HG03139 (cell line): ENCODE measurements at regions not wholly inside any gene's neighbourhood (a gene's known extent, or its start where the extent isn't known, plus 50 kb on each side); places are given as distances from the start of the nearest gene placed in this dataset.
"Not testable (repeated sequence)": the region's sequence is repeated elsewhere in the genome, so short reads cannot be mapped to it uniquely, and the experiment has no call there.

ENCODE experiments used
- ATAC-seq: cut with Tn5 transposase; IDR thresholded peaks from one replicate; pipeline ENCODE4 v1.9.1; 2021; ENCODE audit not compliant: unreplicated experiment

DNA sequence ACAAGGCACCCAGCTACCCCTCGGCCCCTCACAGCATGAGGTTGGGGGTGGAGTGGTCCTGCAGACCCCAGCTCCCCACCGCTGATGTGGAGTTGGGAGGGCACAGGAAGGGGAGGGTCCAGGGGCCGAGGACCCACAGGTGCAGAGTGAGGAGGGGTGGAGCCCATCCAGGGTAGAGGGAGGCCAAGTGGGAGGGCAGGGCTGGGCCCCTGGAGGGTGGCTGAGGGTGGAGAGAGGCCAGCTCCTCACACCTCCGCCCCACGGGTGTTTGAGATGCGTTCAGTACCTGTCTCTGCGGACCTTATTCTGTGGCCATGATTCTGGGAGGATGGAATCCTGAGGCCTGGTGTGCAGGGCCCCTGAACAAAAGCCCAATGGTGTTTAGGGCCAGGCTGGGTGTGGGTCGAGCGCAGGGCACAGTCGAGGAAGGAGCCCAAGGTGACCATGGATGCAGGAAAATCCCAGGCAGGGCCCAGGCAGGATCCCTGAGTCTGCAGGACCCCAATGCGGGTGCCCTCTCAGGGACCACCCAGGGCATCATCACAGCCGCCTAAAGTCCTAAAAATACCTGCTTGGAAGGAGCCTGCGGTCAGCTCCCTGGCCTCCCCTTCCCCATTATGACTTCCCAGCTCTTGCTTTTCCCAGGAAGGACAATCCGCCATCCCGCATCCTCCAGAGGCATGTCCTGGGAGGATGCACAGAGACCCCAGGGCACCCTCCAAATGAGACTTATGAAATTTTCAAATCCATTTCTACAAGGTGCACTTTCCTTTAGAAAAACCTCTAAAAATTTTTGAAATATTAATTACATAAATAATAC lies 377.1 kb upstream of the SFSWAP start:
- no peak for ATAC-seq

DNA sequence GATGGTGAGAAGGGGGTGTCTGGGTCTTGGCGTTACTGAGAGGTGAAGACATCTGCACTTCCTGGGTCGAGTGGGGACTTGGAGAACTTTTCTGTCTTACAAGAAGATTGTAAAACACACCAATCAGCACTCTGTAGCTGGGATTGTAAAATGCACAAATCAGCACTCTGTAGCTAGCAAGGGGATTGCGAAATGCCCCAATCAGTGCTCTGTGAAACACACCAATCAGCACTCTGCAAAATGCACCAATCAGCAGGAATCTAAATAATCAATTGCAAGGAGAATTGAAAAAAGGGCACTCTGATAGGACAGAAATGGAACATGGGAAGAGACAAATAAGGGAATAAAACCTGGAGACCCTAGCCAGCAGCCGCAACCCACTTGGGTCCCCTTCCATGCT lies 376.1 kb upstream of the SFSWAP start:
- no peak for ATAC-seq

DNA sequence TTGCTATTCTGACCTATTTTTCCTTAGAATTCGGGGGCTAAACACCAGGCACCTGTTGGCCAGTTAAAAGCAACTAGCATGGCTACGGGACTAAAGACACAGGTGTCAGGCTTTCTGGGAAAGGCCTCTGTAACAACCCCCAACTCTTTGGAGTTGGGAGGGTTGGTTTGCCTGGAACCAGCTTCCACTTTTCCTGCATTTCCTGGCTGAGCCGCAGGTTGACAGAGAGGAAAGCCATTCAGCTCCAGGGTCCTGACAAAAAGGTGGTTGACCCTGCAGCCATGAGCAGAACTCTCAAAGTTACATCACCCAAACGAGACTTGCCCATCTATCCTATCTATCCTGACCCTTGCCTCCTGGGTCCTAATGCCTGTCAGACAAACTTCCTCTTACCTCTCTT lies 375.4 kb upstream of the SFSWAP start:
- no peak for ATAC-seq

DNA sequence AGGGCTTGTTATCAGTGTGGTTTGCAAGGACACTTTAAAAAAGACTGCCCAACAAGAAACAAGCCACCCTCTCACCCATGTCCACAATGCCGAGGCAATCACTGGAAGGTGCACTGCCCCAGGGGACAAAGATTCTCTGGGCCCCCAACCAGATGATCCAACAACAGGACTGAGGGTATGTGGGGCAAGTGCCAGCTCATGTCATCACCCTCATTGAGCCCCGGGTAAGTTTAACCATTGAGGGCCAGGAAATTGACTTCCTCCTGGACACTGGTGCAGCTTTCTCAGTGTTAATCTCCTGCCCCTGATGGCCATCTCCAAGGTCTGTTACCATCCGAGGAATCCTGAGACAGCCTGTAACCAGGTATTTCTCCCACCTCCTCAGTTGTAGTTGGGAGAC lies 373.0 kb upstream of the SFSWAP start:
- ATAC-seq: not testable (repeated sequence)

DNA sequence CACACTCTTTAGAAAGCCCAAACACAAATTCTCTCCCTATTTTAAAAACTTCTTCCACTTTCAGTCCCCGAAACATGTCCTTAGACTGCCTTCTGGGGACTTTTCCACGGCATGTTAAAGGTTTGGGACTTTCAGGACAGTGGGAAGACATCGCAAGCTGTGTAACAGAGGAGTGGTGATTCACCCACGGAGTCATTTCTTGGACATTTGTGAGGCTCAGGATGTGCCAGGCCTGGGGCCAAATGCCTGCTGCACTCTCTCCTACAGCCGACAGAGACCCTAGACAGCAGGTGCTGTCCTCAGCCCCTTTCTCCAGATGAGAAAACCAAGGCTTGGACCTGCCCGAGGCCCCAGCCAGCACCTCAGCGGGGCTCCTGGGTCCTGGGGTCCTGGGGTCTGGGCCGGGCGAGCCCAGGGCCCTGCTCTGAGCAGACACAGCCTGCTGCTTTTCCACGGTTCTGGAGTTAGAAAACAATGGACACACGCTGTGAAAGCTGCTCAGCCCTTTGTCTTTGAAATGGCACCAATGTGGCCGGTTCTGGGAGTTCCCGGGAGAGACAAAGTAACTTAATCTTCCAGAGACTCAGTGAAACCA lies 370.2 kb upstream of the SFSWAP start:
- ATAC-seq: no peak

DNA sequence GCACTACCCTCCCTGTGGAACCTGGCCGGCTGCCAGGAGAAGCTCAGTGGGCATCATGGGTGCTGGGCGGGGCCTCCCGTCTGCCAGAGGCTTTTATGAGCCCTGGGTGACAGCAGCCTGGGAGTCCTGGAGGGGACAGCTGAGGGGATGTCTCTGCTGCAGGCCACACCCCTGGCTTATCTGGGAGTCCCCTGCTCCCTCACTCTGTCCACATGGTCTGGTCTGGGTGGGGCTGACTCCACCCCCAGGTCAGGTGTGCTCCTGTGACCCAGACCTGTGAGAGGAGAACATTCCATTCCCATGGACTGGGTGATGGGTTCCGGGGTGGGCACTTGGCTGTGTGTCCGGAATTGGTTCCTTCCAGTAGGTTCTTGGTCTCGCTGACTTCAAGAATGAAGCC lies 369.3 kb upstream of the SFSWAP start:
- not testable (repeated sequence) for ATAC-seq

DNA sequence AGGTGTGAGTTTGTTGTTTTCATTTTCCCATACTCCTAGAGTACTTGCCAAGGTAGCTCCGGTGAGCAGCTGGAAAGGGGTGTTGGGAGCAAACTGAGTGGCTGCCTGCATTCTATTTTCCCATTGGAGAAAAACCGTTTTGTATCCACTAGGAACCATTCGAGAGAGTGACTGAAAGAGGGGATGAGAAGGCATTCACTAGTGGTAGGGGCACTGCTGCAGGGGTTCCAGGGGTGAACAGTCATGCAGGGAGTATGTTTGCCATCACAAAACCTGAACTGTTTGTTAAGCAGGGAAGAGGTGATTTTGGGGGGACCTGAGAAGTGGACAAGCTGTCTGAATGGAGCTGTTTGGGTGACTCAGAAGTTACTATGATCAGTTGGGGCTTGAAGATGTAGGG lies 367.5 kb upstream of the SFSWAP start:
- ATAC-seq: not testable (repeated sequence)

DNA sequence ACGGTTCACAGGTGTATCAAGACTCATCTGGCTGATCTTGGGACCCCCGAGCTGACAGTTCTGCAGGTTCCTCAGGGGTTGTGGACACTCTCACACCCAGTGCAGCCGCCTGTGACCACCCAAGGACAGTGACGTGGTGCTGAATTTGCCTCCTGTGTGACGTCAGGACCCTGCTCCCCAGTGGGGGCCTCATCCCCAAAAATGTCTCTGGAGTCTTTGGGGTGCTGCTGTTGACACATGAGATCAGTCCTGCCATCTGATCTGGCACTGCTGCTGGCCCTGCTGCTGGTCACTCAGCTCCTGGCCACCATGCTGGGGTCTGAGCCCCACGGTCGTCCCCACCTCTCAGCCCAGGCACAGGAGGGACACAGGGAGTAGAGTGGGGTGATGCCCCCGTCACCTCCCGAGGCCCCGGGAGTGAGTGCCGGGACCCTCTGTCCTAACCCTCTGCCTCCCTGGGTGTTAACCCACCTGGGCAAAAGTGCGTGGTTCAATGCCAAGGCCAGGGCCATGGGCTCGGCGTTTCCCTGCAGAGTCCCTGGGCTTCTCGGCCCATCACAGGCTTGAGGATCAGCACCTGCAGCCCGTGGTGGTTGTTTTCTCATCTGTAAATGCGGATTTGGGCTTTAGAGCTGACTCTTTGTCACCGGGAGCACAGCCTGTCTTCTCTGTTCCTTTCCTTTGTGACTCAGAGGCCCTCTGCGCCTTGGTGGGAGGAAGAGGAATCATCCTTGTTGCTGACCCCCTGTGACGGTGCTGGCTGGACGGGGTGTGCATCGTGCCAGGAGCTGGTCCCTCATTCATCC lies 366.0 kb upstream of the SFSWAP start:
- not testable (repeated sequence) for ATAC-seq

DNA sequence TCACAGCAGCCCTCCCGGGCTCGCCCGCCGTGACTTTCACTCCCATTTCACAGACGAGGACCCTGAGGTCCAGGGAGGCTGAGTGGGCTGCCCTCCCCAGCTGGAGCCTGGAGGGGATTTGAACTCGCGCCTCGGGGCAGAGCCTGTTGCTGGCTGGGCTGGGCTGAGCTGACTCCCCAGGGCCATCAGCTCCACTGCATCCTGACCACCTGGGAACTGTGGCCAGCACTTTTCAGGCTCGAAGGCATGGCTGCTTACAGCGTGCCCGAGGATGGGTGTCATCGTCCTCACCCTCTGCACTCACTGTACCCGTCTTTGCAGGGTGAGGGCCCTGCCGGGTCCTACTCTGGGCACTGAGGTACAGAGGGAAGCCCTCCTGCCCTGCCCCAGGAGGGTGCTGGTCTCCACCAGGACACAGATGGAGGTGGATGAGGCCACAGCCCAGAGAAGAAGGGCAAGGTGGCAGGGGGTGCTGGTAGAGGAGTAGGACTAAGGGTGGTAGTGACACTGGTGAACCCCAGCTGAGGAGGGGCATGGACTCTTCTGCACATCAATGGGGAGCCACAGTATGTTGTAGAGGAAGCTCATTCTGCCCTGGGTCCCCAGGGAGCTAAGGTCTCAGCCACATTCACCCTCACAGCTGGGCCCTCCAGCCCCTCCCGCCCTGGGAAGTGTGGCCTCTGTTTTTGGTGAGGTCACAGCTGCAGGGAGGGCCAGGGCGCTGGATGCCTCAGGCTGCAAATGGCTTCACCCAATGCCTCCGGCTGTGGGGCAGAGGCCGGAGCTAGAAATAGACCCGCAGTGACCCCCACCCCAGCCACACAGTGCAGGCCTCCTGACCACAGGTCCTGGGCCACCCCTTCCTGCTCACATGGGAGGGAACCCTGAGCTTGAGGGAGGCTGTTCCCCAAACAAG lies 365.1 kb upstream of the SFSWAP start:
- no peak for ATAC-seq

DNA sequence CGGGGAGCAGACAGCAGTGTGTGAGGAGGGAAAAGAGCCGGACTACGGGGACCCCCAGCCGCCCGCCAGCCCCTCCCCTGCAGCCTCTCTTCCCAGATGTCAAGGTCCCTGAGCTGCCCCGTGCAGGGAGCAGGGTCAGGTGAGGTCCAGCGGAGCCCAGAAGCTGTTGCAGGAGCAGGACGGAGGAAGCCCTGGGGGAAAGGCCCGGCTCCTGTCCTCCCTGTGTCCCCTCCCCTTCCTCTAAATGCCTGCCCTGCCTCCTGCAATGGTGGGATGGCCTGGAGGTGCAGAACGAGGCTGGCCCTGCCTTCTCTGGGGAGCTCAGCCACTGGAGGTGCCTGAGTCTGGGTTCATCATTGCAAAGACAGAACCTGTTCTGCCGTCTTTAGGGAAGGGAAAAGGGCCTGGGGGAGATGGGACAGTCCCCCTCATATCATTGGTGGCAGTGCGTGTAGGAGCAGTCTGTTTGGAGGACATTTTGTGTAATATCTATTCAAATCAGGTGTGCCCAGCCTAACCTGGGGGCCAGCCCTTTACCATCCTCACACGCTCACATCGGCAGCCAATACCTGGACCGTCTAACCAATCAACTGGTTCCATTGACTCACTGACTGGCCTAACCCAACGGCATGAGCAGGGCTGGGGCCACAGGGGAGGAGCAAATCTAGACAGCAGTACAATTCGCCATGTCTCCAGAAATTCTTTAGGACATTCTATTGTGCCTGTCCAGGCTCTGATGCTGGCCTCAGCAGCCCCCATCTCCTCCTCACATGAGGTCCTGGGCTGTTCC lies 364.1 kb upstream of the SFSWAP start:
- no peak for ATAC-seq

DNA sequence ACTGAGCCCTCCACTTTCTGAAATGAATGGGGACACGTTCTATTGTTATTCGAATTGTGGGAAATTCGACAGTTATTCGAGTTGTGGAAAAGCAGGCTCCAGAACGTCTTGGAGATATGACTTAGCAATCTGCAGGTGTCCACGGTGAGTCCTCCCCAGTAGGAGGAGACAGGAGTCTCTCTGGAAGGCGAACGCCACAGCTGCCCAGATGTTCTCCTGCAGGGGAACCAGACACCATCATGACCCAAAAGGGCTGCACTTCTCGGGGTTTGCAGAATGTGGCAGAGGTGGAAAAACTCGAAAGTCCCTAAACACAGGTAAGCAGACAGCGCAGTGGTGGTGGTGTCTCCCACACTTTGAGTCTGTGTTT lies 363.6 kb upstream of the SFSWAP start:
- no peak for ATAC-seq

DNA sequence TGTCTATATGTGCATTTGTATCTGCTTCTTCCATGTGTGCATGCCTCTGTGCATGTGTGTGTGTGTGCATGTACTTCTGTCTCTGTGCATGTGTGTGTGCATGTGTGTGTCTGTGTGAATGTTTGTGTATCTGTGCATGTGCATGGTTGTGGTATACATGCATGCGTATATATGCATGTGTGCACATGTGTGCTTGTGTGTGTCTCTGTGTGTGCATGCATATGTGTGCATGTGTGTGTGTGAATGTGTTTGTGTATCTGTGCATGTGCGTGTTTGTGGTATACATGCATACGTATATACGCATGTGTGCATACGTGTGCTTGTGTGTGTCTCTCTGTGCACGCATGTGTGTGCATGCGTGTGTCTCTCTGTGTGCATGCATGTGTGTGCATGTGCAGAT lies 363.2 kb upstream of the SFSWAP start:
- no peak for ATAC-seq

DNA sequence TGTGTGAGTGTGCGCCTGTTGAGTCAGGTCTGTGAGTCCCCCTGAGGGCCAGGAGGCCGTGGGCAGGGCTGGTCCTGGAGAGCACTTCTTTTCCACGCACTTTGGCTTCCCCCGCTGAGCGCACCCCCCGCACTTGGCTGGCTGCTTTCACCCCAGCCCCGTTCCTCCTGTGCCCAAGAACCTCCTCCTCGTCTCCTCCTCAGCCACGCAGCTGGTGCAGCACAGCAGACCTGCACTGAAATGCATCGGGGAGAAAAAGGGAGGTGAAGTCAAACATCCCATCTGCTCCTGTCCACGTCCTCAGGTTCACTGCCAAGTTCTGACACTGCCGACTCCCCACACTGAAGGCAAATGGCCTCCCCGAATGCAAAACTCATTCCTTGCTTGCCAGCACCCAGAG lies 362.7 kb upstream of the SFSWAP start:
- no peak for ATAC-seq

DNA sequence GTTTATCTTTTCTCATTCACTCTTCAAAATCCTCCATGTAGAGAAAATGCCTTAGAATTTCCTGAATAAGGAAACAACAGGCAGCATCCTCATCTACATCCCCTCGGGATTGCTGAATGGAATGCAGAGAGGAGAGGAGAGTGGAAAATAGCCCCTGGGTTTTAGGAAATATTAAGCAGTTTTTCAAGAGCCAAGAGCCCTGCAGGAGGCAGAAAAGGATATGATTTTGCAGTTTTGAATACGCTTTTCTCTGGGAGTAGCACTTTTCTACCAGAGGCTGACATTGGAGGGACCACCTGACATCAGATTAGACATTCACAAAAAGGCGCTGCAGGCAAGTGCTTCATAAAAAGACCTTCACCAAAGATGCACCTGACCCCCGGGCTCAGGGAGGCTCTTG lies 362.2 kb upstream of the SFSWAP start:
- no peak for ATAC-seq

DNA sequence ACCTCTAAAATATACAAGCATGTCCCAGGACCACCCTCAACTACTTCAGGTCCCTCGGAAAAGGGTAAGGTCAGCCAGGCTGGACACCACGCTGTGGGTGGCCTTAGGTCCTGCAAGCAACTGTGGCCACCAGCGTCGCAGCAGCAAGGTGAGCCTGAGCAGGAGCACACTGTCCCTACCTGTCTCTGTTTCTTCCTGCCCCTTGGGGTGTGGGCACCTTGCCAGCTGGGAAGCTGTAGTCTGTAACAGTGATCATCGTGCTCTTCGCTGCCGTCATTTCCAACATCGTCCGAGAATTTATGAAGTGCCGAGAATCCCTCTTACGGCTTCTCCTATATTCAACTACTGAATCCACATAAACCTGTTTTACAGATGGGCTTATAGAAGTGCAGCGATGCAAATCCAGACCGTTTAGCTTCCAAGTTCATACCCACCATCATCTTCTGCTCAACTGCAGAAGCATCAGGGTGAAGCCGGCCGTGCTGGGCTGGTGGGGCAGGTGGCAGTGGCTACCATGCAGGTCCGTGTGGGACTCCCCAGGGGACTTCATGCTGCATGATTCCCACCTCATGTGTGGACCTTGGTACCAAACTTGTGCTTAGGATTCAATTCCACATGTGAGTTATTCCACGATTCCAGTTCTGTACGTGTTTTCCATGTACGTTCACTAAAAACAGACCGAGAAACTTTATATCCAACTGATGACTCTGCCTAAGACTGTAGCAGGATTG lies 361.3 kb upstream of the SFSWAP start:
- no peak for ATAC-seq

DNA sequence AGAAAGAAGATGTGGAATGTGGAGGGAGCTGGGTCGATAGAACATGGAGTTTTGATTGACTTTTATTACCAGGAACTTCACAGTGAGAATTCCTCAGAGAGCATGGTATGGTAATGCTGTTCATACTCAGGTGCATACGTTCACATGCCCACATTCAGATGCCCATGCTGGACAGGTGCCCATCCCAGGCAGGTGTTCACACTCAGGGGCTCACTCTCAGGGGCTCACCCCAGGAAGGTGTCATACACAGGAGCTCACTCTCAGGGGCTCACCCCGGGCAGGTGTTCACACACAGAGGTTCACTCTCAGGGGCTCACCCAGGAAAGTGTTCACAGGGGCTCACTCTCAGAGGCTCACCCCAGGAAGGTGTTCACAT lies 360.0 kb upstream of the SFSWAP start:
- ATAC-seq: no peak

DNA sequence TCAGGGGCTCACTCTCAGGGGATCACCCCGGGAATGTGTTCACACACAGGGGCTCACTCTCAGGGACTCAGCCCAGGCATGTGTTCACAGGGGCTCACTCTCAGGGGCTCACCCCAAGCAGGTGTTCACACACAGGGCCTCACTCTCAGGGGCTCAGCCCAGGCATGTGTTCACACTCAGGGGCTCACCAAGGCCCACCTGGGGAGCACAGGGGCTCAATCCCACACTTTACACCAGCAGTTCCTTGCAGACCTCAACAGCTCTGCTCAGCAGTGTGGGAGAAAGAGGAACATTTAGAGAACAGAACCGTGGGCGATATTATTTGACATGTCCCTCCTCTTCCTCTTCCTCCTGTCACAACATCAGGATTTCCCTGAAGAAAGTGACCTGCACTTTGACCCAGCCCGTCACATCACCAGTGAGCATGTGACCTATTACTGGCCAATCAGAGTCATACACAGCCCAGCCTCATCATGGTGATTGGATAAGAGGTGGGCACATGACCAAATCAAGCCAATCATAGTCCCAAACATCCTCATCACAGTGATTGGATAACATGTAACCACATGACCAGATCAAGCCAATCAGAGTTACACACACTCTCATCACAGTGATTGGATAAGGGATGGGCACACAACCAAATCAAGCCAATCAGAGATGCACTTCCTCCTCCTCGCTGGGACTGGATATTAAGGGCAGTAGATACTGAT lies 359.4 kb upstream of the SFSWAP start:
- ATAC-seq: no peak

DNA sequence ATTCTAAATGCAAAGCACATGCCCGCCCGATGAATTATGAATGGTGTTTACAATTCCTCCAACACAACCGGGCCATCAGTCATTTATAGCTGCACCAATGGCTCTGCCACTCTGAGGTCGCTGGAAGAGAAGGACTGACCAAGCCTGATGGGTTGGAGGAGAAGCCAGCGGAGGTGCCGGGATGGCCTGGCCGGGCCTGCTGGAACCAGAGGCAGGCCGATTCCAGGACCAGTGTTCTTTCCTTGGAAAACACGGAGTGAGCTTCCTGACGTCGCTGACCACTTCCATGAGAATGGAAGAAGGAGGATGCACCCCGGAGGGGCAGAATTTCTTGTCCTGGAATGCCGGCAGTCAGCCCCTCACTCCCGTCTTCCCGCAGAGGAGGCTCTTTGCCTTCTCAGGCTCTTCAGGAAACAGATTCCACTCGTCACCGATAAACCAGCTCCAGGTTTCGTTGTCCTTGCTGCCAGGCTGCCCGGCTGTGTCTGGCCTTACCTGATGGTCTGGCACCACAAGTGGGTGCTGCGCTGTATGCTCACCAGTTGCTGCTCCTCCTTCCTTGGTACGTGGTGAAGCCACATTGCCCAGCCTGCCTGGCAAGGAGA lies 358.5 kb upstream of the SFSWAP start:
- no peak for ATAC-seq

DNA sequence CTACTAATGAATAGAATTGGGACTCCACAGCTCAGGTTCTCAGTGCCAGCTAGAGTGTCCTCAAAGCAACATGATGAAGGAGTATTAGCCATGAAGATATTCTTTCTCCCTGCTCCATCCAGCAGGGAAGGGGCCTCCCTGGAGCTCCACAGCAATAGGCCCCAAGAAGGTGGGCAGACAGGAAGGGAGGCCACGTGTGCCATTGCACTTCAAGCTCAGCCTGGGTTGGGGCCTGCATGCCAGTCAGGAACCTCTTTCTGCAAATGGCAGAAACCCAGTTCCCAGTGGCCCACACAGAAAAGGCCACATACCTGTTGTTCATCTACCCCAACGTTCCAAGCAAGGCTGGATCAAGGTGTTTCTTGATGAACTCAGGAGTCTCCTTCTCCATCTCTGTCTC lies 357.5 kb upstream of the SFSWAP start:
- no peak for ATAC-seq
